K562 (cell line): ENCODE measurements at regions not wholly inside any gene's neighbourhood (a gene's known extent, or its start where the extent isn't known, plus 50 kb on each side); places are given as distances from the start of the nearest gene placed in this dataset.
A peak's percentile ranks its signal among the peaks of the same experiment; 100 is the strongest.

Experiments used
- ATAC-seq: fragments of 200-7000 bp; cut with Tn5 transposase; 3 replicates; pipeline ENCODE4 v1.9.1; 2020; ENCODE audit warnings: moderate library complexity
- BruUV-seq: library from RNA; stranded (reverse); fragments of 400-500 nt; replicated peaks from 2 replicates; lab custom pipeline; 2021; lab: Mats Ljungman, UMichigan
- CTCF ChIA-PET: fragments of 300-600 bp; formaldehyde crosslinking; extraction: SDS; loops from one replicate; lab custom pipeline; 2021; ENCODE audit warnings: low intra/inter-chr PET ratio; lab: Yijun Ruan, JAX
- POLR2A ChIA-PET: fragments of 300-600, 350-650 bp; sonication (Branson Sonifier 250); formaldehyde crosslinking; extraction: SDS; loops from one replicate; lab custom pipeline; 2021; ENCODE audit warnings: antibody characterized with exemption, inconsistent platforms; lab: Yijun Ruan, JAX
- DNase-seq, 4 experiments: peaks; one replicate each; pipeline versions ENCODE4 v3.0.0 to v3.0.0-alpha.2; 2011 to 2018; ENCODE audit warnings: low spot score in 3 of 4, mixed read lengths in 3 of 4; ENCODE audit errors: extremely low read depth in 1 of 4
- FAIRE-seq: peaks from 2 replicates; lab custom pipeline; 2011; peaks lifted over from hg19 to GRCh38; lab: Jason Lieb, UNC
- H2AFZ ChIP-seq: 2 replicates; pipeline ENCODE4 v1.6.0; 2011; ENCODE audit warnings: low read depth, low read length, control low read depth, inconsistent platforms
- H3K27ac ChIP-seq: fragments of 200-600 bp; 3 replicates; pipeline ENCODE4 v1.8.0; 2011; ENCODE audit warnings: low read depth, mild to moderate bottlenecking, control low read depth, inconsistent platforms, low read length, moderate library complexity, mixed read lengths; ENCODE audit errors: extremely low read depth
- H3K27me3 ChIP-seq, 2 experiments: fragments of 300-600 bp in 1 of 2; 2 replicates in 1 of 2; 3 replicates in 1 of 2; pipeline versions ENCODE4 v1.6.0 to v1.8.0; 2011; ENCODE audit warnings: inconsistent platforms in 2 of 2, low read length in 2 of 2, mild to moderate bottlenecking in 1 of 2, mixed read lengths in 1 of 2, moderate library complexity in 1 of 2; ENCODE audit not compliant: control insufficient read depth in 2 of 2, insufficient read depth in 2 of 2
- H3K36me3 ChIP-seq: fragments of 300-600 bp; 3 replicates; pipeline ENCODE4 v1.8.0; 2011; ENCODE audit warnings: mild to moderate bottlenecking, low read length, inconsistent platforms; ENCODE audit not compliant: control insufficient read depth, insufficient read depth
- H3K4me1 ChIP-seq, 2 experiments: fragments of 200-600 bp in 1 of 2; replicated peaks in 1 of 2; 2 replicates in 1 of 2; 3 replicates in 1 of 2; pipeline versions ENCODE4 v1.5.1 to v1.8.0; 2011; ENCODE audit warnings: inconsistent platforms in 2 of 2, low read length in 2 of 2, mild to moderate bottlenecking in 1 of 2, mixed read lengths in 1 of 2, moderate library complexity in 1 of 2; ENCODE audit not compliant: control insufficient read depth in 2 of 2, insufficient read depth in 2 of 2
- H3K4me2 ChIP-seq: 2 replicates; pipeline ENCODE4 v1.6.1; 2011; ENCODE audit warnings: low read length, control low read depth, inconsistent platforms, mixed read lengths; ENCODE audit not compliant: insufficient read depth
- H3K4me3 ChIP-seq: fragments of 200-600 bp; sonication (generic), shearing (Covaris generic); 2 replicates; pipeline ENCODE4 v1.5.1; 2016; ENCODE audit warnings: control low read depth, inconsistent platforms
- H3K79me2 ChIP-seq: fragments of 200-600 bp; 3 replicates; pipeline ENCODE4 v1.8.0; 2011; ENCODE audit warnings: low read length, inconsistent platforms; ENCODE audit not compliant: control insufficient read depth, insufficient read depth
- H3K9ac ChIP-seq, 2 experiments: 2 replicates each; pipeline versions ENCODE4 v1.6.0 to v1.6.1; 2011; ENCODE audit warnings: low read depth in 2 of 2, low read length in 2 of 2, control low read depth in 1 of 2, inconsistent platforms in 1 of 2, mild to moderate bottlenecking in 1 of 2, mixed read lengths in 1 of 2; ENCODE audit not compliant: insufficient read depth in 1 of 2
- H3K9me1 ChIP-seq: one replicate; pipeline ENCODE4 v1.6.0; 2011; ENCODE audit warnings: inconsistent platforms, mild to moderate bottlenecking, low read length, moderate library complexity; ENCODE audit not compliant: control insufficient read depth, insufficient read depth
- H3K9me3 ChIP-seq: replicated peaks from 2 replicates; pipeline ENCODE4 v1.5.1; 2011; ENCODE audit warnings: low read depth, low read length, inconsistent platforms; ENCODE audit not compliant: control insufficient read depth, insufficient read depth
- H4K20me1 ChIP-seq: replicated peaks from 2 replicates; pipeline ENCODE4 v1.6.1; 2011; ENCODE audit warnings: low read length, inconsistent platforms, mixed read lengths; ENCODE audit not compliant: control insufficient read depth, insufficient read depth
- ARID2 ChIP-seq: fragments of 450-650 bp; IDR thresholded peaks from 2 replicates; pipeline ENCODE4 v1.6.1; 2017; ENCODE audit warnings: antibody characterized with exemption, mild to moderate bottlenecking
- CEBPB ChIP-seq: fragments of 450-650 bp; IDR thresholded peaks from 2 replicates; pipeline ENCODE4 v1.6.1; 2016; ENCODE audit warnings: missing genetic modification characterization, missing compliant biosample characterization
- CEBPG ChIP-seq, 3 experiments: fragments of 200-800 bp in 1 of 3; sonication (Bioruptor generic) in 1 of 3; sonication (generic) in 1 of 3; formaldehyde crosslinking in 1 of 3; IDR thresholded peaks in 2 of 3; conservative IDR thresholded peaks in 1 of 3; 2 replicates each; pipeline versions ENCODE4 v1.6.1 to v1.8.0; 2016 to 2022; ENCODE audit warnings: missing compliant biosample characterization in 2 of 3, missing genetic modification characterization in 2 of 3, mild to moderate bottlenecking in 1 of 3, missing genetic modification reagents in 1 of 3
- CHD2 ChIP-seq: IDR thresholded peaks from 2 replicates; pipeline ENCODE4 v1.6.1; 2011; ENCODE audit warnings: low read depth, low read length
- GTF2B ChIP-seq: IDR thresholded peaks from 2 replicates; pipeline ENCODE4 v1.6.1; 2011; ENCODE audit not compliant: insufficient read length; ENCODE audit errors: extremely low read depth
- KAT7 ChIP-seq: sonication (generic); formaldehyde crosslinking; IDR thresholded peaks from 2 replicates; pipeline ENCODE4 v1.8.0; 2022; ENCODE audit warnings: missing genetic modification reagents, mild to moderate bottlenecking, borderline replicate concordance
- RNF2 ChIP-seq: sonication (generic); IDR thresholded peaks from 2 replicates; pipeline ENCODE4 v1.6.1; 2016
- ZNF174 ChIP-seq: fragments of 250-450 bp; sonication (Bioruptor Pico); IDR thresholded peaks from 2 replicates; pipeline ENCODE4 v1.4.0; 2020; ENCODE audit warnings: mild to moderate bottlenecking
- ZNF232 ChIP-seq: sonication (generic); formaldehyde crosslinking; IDR thresholded peaks from 2 replicates; pipeline ENCODE4 v1.8.0; 2022; ENCODE audit warnings: mild to moderate bottlenecking, missing genetic modification reagents
- ZNF384 ChIP-seq: IDR thresholded peaks from 2 replicates; pipeline ENCODE4 v1.6.1; 2012; ENCODE audit warnings: low read depth, low read length, improper control_type of control experiment
- WGBS: fragments of 100-300 bp; shearing (Covaris generic); methylation state at CpG from one replicate; pipeline ENCODE4 v1.1.6; 2016; ENCODE audit warnings: low coverage, mixed read lengths; ENCODE audit not compliant: insufficient coverage; ENCODE audit errors: missing lambda C conversion rate; 5-methylcytosine and 5-hydroxymethylcytosine counted together
- in situ Hi-C: fragments of 300-500 bp; cut with MboI; formaldehyde crosslinking; loops from 4 replicates; pipeline ENCODE4 v1.15.0; 2018; ENCODE audit warnings: inconsistent platforms, mixed read lengths
- intact Hi-C: fragments of 100-400 bp; cut with micrococcal nuclease; formaldehyde crosslinking; loops from 2 replicates; pipeline ENCODE4 v1.14.2; 2022

- no peak for TF ChIP-seq ARID2
- no peak for TF ChIP-seq KAT7
- TF ChIP-seq GTF2B: no peak
- TF ChIP-seq CHD2: no peak
- TF ChIP-seq ZNF384: no peak
- TF ChIP-seq, all 486 proteins: peak for 0
Observed at GRCh38 chr3:34570916-34571705, 772.7 kb downstream of the PDCD6IP start (continued).

GRCh38 chr3:34571714-34572113, 773.3 kb downstream of the PDCD6IP start:
- Histone ChIP-seq H3K9ac (no peak overlapping the region), H3K4me1 (no peaks in the 10 kb centered on the region), H3K27ac (no peak overlapping the region), H3K79me2 (no peaks in the 10 kb centered on the region), H3K27me3 (no peaks in the 10 kb centered on the region), H3K36me3 (no peaks in the 10 kb centered on the region), H3K4me3 (no peak overlapping the region), H3K9me1 (no peaks in the 10 kb centered on the region), H2AFZ (no peak overlapping the region), H3K9me3 (no peaks in the 10 kb centered on the region), H3K4me2 (no peak overlapping the region), H4K20me1 (no peaks in the 10 kb centered on the region)
- intact Hi-C loops: no loop called here
- ChIA-PET POLR2A (no interaction called here), CTCF (no interaction called here)
- no TSS peak for BruUV-seq
- ATAC-seq (no peak), DNase-seq (no peak), FAIRE-seq (no peak)
- TF ChIP-seq ZNF174: no peak
- TF ChIP-seq RNF2: no peak
- TF ChIP-seq CEBPB: peak; percentile 87
- no peak for TF ChIP-seq CEBPG (CRISPR knock-in tag; IDR thresholded peaks at IDR 0.05)
- TF ChIP-seq CEBPG (tag; conservative IDR thresholded peaks at IDR 0.05 in 1 of 2, IDR thresholded peaks at IDR 0.05 in 1 of 2): peak; percentile 13 to 87; a peak in 2 of 4 replicates
- no peak for TF ChIP-seq ZNF232
- in situ Hi-C loops: no loop called here
- 0% methylated on average over 1 of the region's 1 CpG for WGBS
